Fibroblast of lung (primary cell): ENCODE measurements at regions not wholly inside any gene's neighbourhood (a gene's known extent, or its start where the extent isn't known, plus 50 kb on each side); places are given as distances from the start of the nearest gene placed in this dataset.

Experiments
- DNase-seq, 2 donors: peaks; one replicate each; pipeline versions ENCODE4 v3.0.0 to v3.0.0-alpha.2; 2010; ENCODE audit warnings: low read depth in 2 of 2
- H2AFZ ChIP-seq: 2 replicates; pipeline ENCODE4 v1.5.1; 2012; ENCODE audit warnings: low read length, control low read depth, inconsistent platforms
- H3K27ac ChIP-seq: 2 replicates; pipeline ENCODE4 v1.5.1; 2011; ENCODE audit warnings: low read length, control low read depth; ENCODE audit not compliant: insufficient read depth
- H3K27me3 ChIP-seq: 2 replicates; pipeline ENCODE4 v1.5.1; 2011; ENCODE audit warnings: mild to moderate bottlenecking, low read length; ENCODE audit not compliant: control insufficient read depth, insufficient read depth
- H3K36me3 ChIP-seq: 2 replicates; pipeline ENCODE4 v1.5.1; 2011; ENCODE audit warnings: low read length; ENCODE audit not compliant: control insufficient read depth, insufficient read depth
- H3K4me1 ChIP-seq: 2 replicates; pipeline ENCODE4 v1.5.1; 2011; ENCODE audit warnings: low read length; ENCODE audit not compliant: control insufficient read depth, insufficient read depth; ENCODE audit errors: extremely low read depth
- H3K4me2 ChIP-seq: 2 replicates; pipeline ENCODE4 v1.5.1; 2011; ENCODE audit warnings: low read length, control low read depth; ENCODE audit not compliant: insufficient read depth; ENCODE audit errors: extremely low read depth
- H3K4me3 ChIP-seq, 4 experiments: fragments of 200-600 bp in 1 of 4; sonication (generic) in 1 of 4; replicated peaks in 1 of 4; 2 replicates each; pipeline ENCODE4 v1.5.1; 2011 to 2016; ENCODE audit warnings: low read length in 4 of 4, low read depth in 3 of 4, mild to moderate bottlenecking in 3 of 4, control low read depth in 2 of 4, inconsistent platforms in 1 of 4, mixed read lengths in 1 of 4; ENCODE audit not compliant: insufficient read depth in 1 of 4; ENCODE audit errors: control extremely low read depth in 1 of 4
- H3K79me2 ChIP-seq: 2 replicates; pipeline ENCODE4 v1.5.1; 2012; ENCODE audit warnings: mild to moderate bottlenecking, low read length, inconsistent platforms; ENCODE audit not compliant: control insufficient read depth, insufficient read depth
- H3K9ac ChIP-seq: 2 replicates; pipeline ENCODE4 v1.5.1; 2011; ENCODE audit warnings: mild to moderate bottlenecking, low read length, control low read depth; ENCODE audit not compliant: insufficient read depth
- H3K9me3 ChIP-seq: 2 replicates; pipeline ENCODE4 v1.5.1; 2012; ENCODE audit warnings: low read depth, low read length; ENCODE audit not compliant: control insufficient read depth, insufficient read depth
- H4K20me1 ChIP-seq: 2 replicates; pipeline ENCODE4 v1.5.1; 2011; ENCODE audit warnings: low read length; ENCODE audit not compliant: control insufficient read depth, insufficient read depth; ENCODE audit errors: extremely low read depth
- CTCF ChIP-seq, 2 donors: IDR thresholded peaks in 1 of 2; conservative IDR thresholded peaks in 1 of 2; 1 replicate in 1 of 2; 2 replicates in 1 of 2; pipeline ENCODE4 v1.5.1; 2011 to 2012; ENCODE audit warnings: low read length in 2 of 2, control low read depth in 1 of 2, inconsistent platforms in 1 of 2, low read depth in 1 of 2, mild to moderate bottlenecking in 1 of 2
- EZH2 ChIP-seq: IDR thresholded peaks from 2 replicates; pipeline ENCODE4 v1.5.1; 2012; ENCODE audit warnings: low read length, control low read depth, mild to moderate bottlenecking; ENCODE audit errors: missing control alignments

- H3K36me3 ChIP-seq = no peaks in the 10 kb centered on the region
- no peaks in the 10 kb centered on the region for H3K27me3 ChIP-seq
- H3K4me2 ChIP-seq = no peak overlapping the region
- H2AFZ ChIP-seq = no peak overlapping the region
- no peaks in the 10 kb centered on the region for H3K79me2 ChIP-seq
- no peak overlapping the region for H3K4me3 ChIP-seq
- no peak overlapping the region for H3K27ac ChIP-seq
- no peaks in the 10 kb centered on the region for H3K4me1 ChIP-seq
- H3K9me3 ChIP-seq = no peaks in the 10 kb centered on the region
- TF ChIP-seq EZH2 (no peak), CTCF (conservative IDR thresholded peaks at IDR 0.05 in 1 of 2, IDR thresholded peaks at IDR 0.05 in 1 of 2; ENCODE audit: low read depth in 1 of 2, low read length in 2 of 2) (no peak)
- DNase-seq = no peak
- no peak overlapping the region for H3K9ac ChIP-seq
- no peaks in the 10 kb centered on the region for H4K20me1 ChIP-seq
Observed at GRCh38 chrX:147832707-147833348, 78.9 kb upstream of the FMR1 start.

- Histone ChIP-seq H4K20me1 (no peaks in the 10 kb centered on the region), H3K27ac (no peak overlapping the region), H3K4me1 (no peaks in the 10 kb centered on the region), H3K9ac (no peak overlapping the region), H3K9me3 (no peaks in the 10 kb centered on the region), H3K4me3 (no peak overlapping the region), H2AFZ (no peak overlapping the region), H3K36me3 (no peaks in the 10 kb centered on the region), H3K4me2 (no peak overlapping the region), H3K27me3 (no peaks in the 10 kb centered on the region), H3K79me2 (no peaks in the 10 kb centered on the region)
- peak in 1 of 2 donors; percentile 0 for DNase-seq
- TF ChIP-seq EZH2 (no peak), CTCF (conservative IDR thresholded peaks at IDR 0.05 in 1 of 2, IDR thresholded peaks at IDR 0.05 in 1 of 2; ENCODE audit: low read depth in 1 of 2, low read length in 2 of 2) (no peak)
Observed at GRCh38 chrX:147838465-147839131, 73.1 kb upstream of the FMR1 start.

- Histone ChIP-seq H3K27ac (no peak overlapping the region), H4K20me1 (no peaks in the 10 kb centered on the region), H2AFZ (no peak overlapping the region), H3K36me3 (no peaks in the 10 kb centered on the region), H3K9ac (no peak overlapping the region), H3K4me2 (no peak overlapping the region), H3K4me3 (no peak overlapping the region), H3K79me2 (no peaks in the 10 kb centered on the region), H3K9me3 (no peaks in the 10 kb centered on the region), H3K27me3 (no peaks in the 10 kb centered on the region), H3K4me1 (no peaks in the 10 kb centered on the region)
- DNase-seq = no peak
- TF ChIP-seq CTCF (conservative IDR thresholded peaks at IDR 0.05 in 1 of 2, IDR thresholded peaks at IDR 0.05 in 1 of 2; ENCODE audit: low read depth in 1 of 2, low read length in 2 of 2) (no peak), EZH2 (no peak)
Observed at GRCh38 chrX:147846676-147847075, 65.0 kb upstream of the FMR1 start.
